ENCODE measurements at regions not wholly inside any gene's neighbourhood (a gene's known extent, or its start where the extent isn't known, plus 50 kb on each side); places are given as distances from the start of the nearest gene placed in this dataset.

GRCh38 chr11:133661846-133662245 lies 129.5 kb upstream of the OPCML start:
- H3K4me2 ChIP-seq (ENCODE audit: low read length): no peak overlapping the region
- H3K27ac ChIP-seq (ENCODE audit: low read depth, low read length, poor library complexity, severe bottlenecking): no peak overlapping the region
- no peaks in the 10 kb centered on the region for H4K20me1 ChIP-seq (ENCODE audit: insufficient read depth, low read length)
- H3K27me3 ChIP-seq (ENCODE audit: insufficient read depth, low read length): no peaks in the 10 kb centered on the region
- H3K9ac ChIP-seq (ENCODE audit: low read length): no peak overlapping the region
- H3K36me3 ChIP-seq (ENCODE audit: insufficient read depth, low read length): no peaks in the 10 kb centered on the region
- no peak overlapping the region for H2AFZ ChIP-seq (ENCODE audit: low read length)
- no peaks in the 10 kb centered on the region for H3K9me2 ChIP-seq (ENCODE audit: low read depth, low read length)
- H3K9me3 ChIP-seq (ENCODE audit: low read length): no peaks in the 10 kb centered on the region
- H3K79me2 ChIP-seq (ENCODE audit: insufficient read depth, low read length): no peaks in the 10 kb centered on the region
- no peaks in the 10 kb centered on the region for H3K4me1 ChIP-seq (ENCODE audit: insufficient read depth, low read length, severe bottlenecking)
- H3F3A ChIP-seq (ENCODE audit: insufficient read depth, low read length): no peaks in the 10 kb centered on the region
- no peak overlapping the region for H3K4me3 ChIP-seq (ENCODE audit: low read depth, low read length, poor library complexity, severe bottlenecking)
- TF ChIP-seq EZH2 (IDR thresholded peaks at IDR 0.05; ENCODE audit: borderline replicate concordance, low read length) (no peak), CTCF (IDR thresholded peaks at IDR 0.05; ENCODE audit: low read length) (no peak)

- Histone ChIP-seq H3K36me3 (ENCODE audit: insufficient read depth, low read length) (no peaks in the 10 kb centered on the region), H3K9ac (ENCODE audit: low read length) (no peak overlapping the region), H4K20me1 (ENCODE audit: insufficient read depth, low read length) (no peaks in the 10 kb centered on the region), H3K4me2 (ENCODE audit: low read length) (no peak overlapping the region), H3K9me2 (ENCODE audit: low read depth, low read length) (no peaks in the 10 kb centered on the region), H3K27ac (ENCODE audit: low read depth, low read length, poor library complexity, severe bottlenecking) (no peak overlapping the region), H3F3A (ENCODE audit: insufficient read depth, low read length) (no peaks in the 10 kb centered on the region), H3K9me3 (ENCODE audit: low read length) (no peaks in the 10 kb centered on the region), H3K4me1 (ENCODE audit: insufficient read depth, low read length, severe bottlenecking) (no peaks in the 10 kb centered on the region), H3K4me3 (ENCODE audit: low read depth, low read length, poor library complexity, severe bottlenecking) (no peak overlapping the region), H3K27me3 (ENCODE audit: insufficient read depth, low read length) (no peaks in the 10 kb centered on the region), H2AFZ (ENCODE audit: low read length) (no peak overlapping the region), H3K79me2 (ENCODE audit: insufficient read depth, low read length) (no peaks in the 10 kb centered on the region)
- TF ChIP-seq EZH2 (IDR thresholded peaks at IDR 0.05; ENCODE audit: borderline replicate concordance, low read length) (no peak), CTCF (IDR thresholded peaks at IDR 0.05; ENCODE audit: low read length) (no peak)
Measured at GRCh38 chr11:133660202-133660568, 127.9 kb upstream of the OPCML start.

GRCh38 chr11:133659538-133660201 lies 127.4 kb upstream of the OPCML start:
- no peaks in the 10 kb centered on the region for H3K79me2 ChIP-seq (ENCODE audit: insufficient read depth, low read length)
- H3K4me2 ChIP-seq (ENCODE audit: low read length): no peak overlapping the region
- no peak overlapping the region for H3K27ac ChIP-seq (ENCODE audit: low read depth, low read length, poor library complexity, severe bottlenecking)
- H3K9ac ChIP-seq (ENCODE audit: low read length): no peak overlapping the region
- H3K9me3 ChIP-seq (ENCODE audit: low read length): no peaks in the 10 kb centered on the region
- no peak for TF ChIP-seq EZH2 (IDR thresholded peaks at IDR 0.05; ENCODE audit: borderline replicate concordance, low read length)
- no peak for TF ChIP-seq CTCF (IDR thresholded peaks at IDR 0.05; ENCODE audit: low read length)
- no peaks in the 10 kb centered on the region for H3F3A ChIP-seq (ENCODE audit: insufficient read depth, low read length)
- no peaks in the 10 kb centered on the region for H3K9me2 ChIP-seq (ENCODE audit: low read depth, low read length)
- no peaks in the 10 kb centered on the region for H3K27me3 ChIP-seq (ENCODE audit: insufficient read depth, low read length)
- no peak overlapping the region for H3K4me3 ChIP-seq (ENCODE audit: low read depth, low read length, poor library complexity, severe bottlenecking)
- H3K4me1 ChIP-seq (ENCODE audit: insufficient read depth, low read length, severe bottlenecking): no peaks in the 10 kb centered on the region
- H2AFZ ChIP-seq (ENCODE audit: low read length): no peak overlapping the region
- no peaks in the 10 kb centered on the region for H3K36me3 ChIP-seq (ENCODE audit: insufficient read depth, low read length)
- H4K20me1 ChIP-seq (ENCODE audit: insufficient read depth, low read length): no peaks in the 10 kb centered on the region
